Astrocyte (in vitro differentiated cells and primary cell): ENCODE measurements at regions not wholly inside any gene's neighbourhood (a gene's known extent, or its start where the extent isn't known, plus 50 kb on each side); places are given as distances from the start of the nearest gene placed in this dataset.

Experiments
- DNase-seq: peaks from one replicate; pipeline ENCODE4 v3.0.0-alpha.2; 2010; ENCODE audit warnings: low read depth
- FAIRE-seq: peaks from 2 replicates; lab custom pipeline; 2011; peaks lifted over from hg19 to GRCh38; lab: Jason Lieb, UNC
- H2AFZ ChIP-seq: 2 replicates; pipeline ENCODE4 v1.6.0; 2012; ENCODE audit warnings: low read depth, low read length, inconsistent platforms
- H3K27ac ChIP-seq: 2 replicates; pipeline ENCODE4 v1.5.1; 2011; ENCODE audit warnings: low read depth, low read length, inconsistent platforms
- H3K27me3 ChIP-seq: 2 replicates; pipeline ENCODE4 v1.6.0; 2011; ENCODE audit warnings: low read length, inconsistent platforms; ENCODE audit not compliant: insufficient read depth
- H3K36me3 ChIP-seq: 2 replicates; pipeline ENCODE4 v1.5.1; 2011; ENCODE audit warnings: low read length, inconsistent platforms; ENCODE audit not compliant: insufficient read depth
- H3K4me1 ChIP-seq: 2 replicates; pipeline ENCODE4 v1.5.1; 2011; ENCODE audit warnings: low read length, inconsistent platforms; ENCODE audit not compliant: insufficient read depth
- H3K4me2 ChIP-seq: 2 replicates; pipeline ENCODE4 v1.6.0; 2012; ENCODE audit warnings: low read length, inconsistent platforms
- H3K4me3 ChIP-seq: 2 replicates; pipeline ENCODE4 v1.5.1; 2011; ENCODE audit warnings: low read depth, mild to moderate bottlenecking, low read length, inconsistent platforms; ENCODE audit not compliant: insufficient read depth
- H3K79me2 ChIP-seq: 2 replicates; pipeline ENCODE4 v1.6.0; 2012; ENCODE audit warnings: mild to moderate bottlenecking, low read length, inconsistent platforms; ENCODE audit not compliant: insufficient read depth
- H3K9ac ChIP-seq: 2 replicates; pipeline ENCODE4 v1.6.0; 2012; ENCODE audit warnings: mild to moderate bottlenecking, low read length, inconsistent platforms
- H3K9me3 ChIP-seq: 2 replicates; pipeline ENCODE4 v1.5.1; 2012; ENCODE audit warnings: low read depth, mild to moderate bottlenecking, low read length, inconsistent platforms; ENCODE audit not compliant: insufficient read depth
- H4K20me1 ChIP-seq: 2 replicates; pipeline ENCODE4 v1.6.0; 2012; ENCODE audit warnings: low read length, inconsistent platforms; ENCODE audit not compliant: insufficient read depth
- H3K27ac Mint-ChIP-seq: one replicate; pipeline ENCODE4 v1.8.0; 2021; ENCODE audit warnings: mild to moderate bottlenecking, mixed read lengths; ENCODE audit not compliant: unreplicated experiment
- H3K27me3 Mint-ChIP-seq: one replicate; pipeline ENCODE4 v1.8.0; 2021; ENCODE audit warnings: low read depth, mixed read lengths; ENCODE audit not compliant: unreplicated experiment
- H3K36me3 Mint-ChIP-seq: one replicate; pipeline ENCODE4 v1.8.0; 2021; ENCODE audit warnings: low read depth, mixed read lengths; ENCODE audit not compliant: unreplicated experiment
- H3K4me1 Mint-ChIP-seq: one replicate; pipeline ENCODE4 v1.8.0; 2021; ENCODE audit warnings: low read depth, mixed read lengths; ENCODE audit not compliant: unreplicated experiment
- H3K4me3 Mint-ChIP-seq: one replicate; pipeline ENCODE4 v1.8.0; 2021; ENCODE audit warnings: mild to moderate bottlenecking, moderate library complexity, mixed read lengths; ENCODE audit not compliant: unreplicated experiment
- H3K9me3 Mint-ChIP-seq: one replicate; pipeline ENCODE4 v1.8.0; 2021; ENCODE audit warnings: mild to moderate bottlenecking, mixed read lengths; ENCODE audit not compliant: unreplicated experiment
- CTCF ChIP-seq: IDR thresholded peaks from 2 replicates; pipeline ENCODE4 v1.5.1; 2011; ENCODE audit warnings: low read depth, mild to moderate bottlenecking, inconsistent platforms, low read length, moderate library complexity; ENCODE audit not compliant: insufficient read depth
- EZH2 ChIP-seq: IDR thresholded peaks from 2 replicates; pipeline ENCODE4 v1.6.1; 2012; ENCODE audit warnings: mild to moderate bottlenecking, low read length, inconsistent platforms; ENCODE audit not compliant: insufficient read depth

DNA sequence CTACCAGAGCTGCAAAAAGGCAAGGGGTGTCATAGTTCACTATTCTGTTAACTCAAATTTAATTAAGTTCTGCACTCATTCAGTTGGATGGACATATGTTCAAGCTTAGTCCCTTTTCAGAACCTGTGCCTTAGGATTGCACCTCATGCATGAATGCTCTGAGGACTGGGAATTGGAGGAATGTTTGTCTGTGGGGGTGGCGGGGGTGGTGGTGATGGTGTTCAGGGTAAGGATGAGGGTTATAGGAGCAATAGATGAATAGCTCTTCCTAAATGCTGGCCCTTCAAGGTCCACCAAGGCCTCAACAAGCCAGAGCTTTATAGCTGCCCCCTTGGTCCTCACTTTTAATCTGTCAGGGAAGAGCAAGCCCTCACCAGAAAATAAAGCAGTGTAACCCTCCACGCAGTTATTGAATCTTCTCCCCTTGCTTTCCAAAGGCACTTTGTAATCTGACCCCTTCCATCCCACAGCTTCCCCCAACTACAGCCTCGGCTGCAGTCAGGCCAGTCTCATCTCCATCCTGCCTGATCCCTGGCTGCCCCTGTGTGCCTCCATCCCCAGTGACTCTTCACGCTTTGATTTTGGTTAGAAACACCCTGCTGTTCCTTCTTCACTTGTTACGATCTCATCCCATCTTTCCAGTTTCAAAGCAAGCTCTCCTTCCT, 221.6 kb upstream of the LMCD1 start:
- DNase-seq = no peak
- Histone ChIP-seq H3K4me2 (no peak overlapping the region), H3K79me2 (no peaks in the 10 kb centered on the region), H3K27me3 (no peaks in the 10 kb centered on the region), H2AFZ (no peak overlapping the region), H3K9me3 (no peaks in the 10 kb centered on the region), H3K4me1 (no peaks in the 10 kb centered on the region), H3K27ac (no peak overlapping the region), H4K20me1 (no peaks in the 10 kb centered on the region), H3K4me3 (no peak overlapping the region), H3K9ac (no peak overlapping the region), H3K36me3 (no peaks in the 10 kb centered on the region)
- Mint-ChIP-seq H3K27ac (no peak overlapping the region), H3K27me3 (no peaks in the 10 kb centered on the region), H3K4me3 (no peak overlapping the region), H3K9me3 (no peaks in the 10 kb centered on the region), H3K4me1 (peaks cover 11% of the 10 kb centered on the region), H3K36me3 (no peaks in the 10 kb centered on the region)
- TF ChIP-seq EZH2 (no peak), CTCF (no peak)
- FAIRE-seq = no peak

- Histone ChIP-seq H3K9ac (no peak overlapping the region), H3K36me3 (no peaks in the 10 kb centered on the region), H2AFZ (no peak overlapping the region), H3K27ac (no peak overlapping the region), H3K4me1 (no peaks in the 10 kb centered on the region), H3K27me3 (no peaks in the 10 kb centered on the region), H3K9me3 (no peaks in the 10 kb centered on the region), H4K20me1 (no peaks in the 10 kb centered on the region), H3K79me2 (no peaks in the 10 kb centered on the region), H3K4me2 (no peak overlapping the region), H3K4me3 (no peak overlapping the region)
- FAIRE-seq = no peak
- Mint-ChIP-seq H3K9me3 (no peaks in the 10 kb centered on the region), H3K27ac (no peak overlapping the region), H3K27me3 (no peaks in the 10 kb centered on the region), H3K4me1 (peaks cover 11% of the 10 kb centered on the region), H3K4me3 (no peak overlapping the region), H3K36me3 (no peaks in the 10 kb centered on the region)
- TF ChIP-seq CTCF = no peak
- TF ChIP-seq EZH2 = no peak
- DNase-seq = no peak
Measured at GRCh38 chr3:8282541-8283165, 219.0 kb upstream of the LMCD1 start.

DNA sequence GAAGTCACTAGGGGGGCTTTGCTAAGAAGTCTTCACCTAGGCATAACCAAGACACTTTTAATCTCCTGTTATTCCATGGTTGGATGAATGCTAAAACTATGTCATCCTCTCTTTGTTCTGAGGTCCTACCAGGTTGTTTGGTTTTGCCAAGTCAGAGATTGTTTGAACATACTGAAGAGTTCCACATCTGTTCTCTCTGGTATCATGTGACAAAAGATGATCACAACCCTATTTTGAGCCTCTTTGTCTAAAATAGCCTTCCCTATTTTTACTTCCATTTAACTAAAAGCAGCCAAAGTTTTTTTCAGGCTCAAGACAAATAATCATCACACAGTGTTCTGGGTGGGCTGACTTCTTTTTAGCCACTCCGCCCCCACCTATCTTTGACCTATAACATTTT, 218.4 kb upstream of the LMCD1 start:
- Histone ChIP-seq H3K9me3 (no peaks in the 10 kb centered on the region), H4K20me1 (no peaks in the 10 kb centered on the region), H3K27ac (no peak overlapping the region), H3K27me3 (no peaks in the 10 kb centered on the region), H3K4me2 (no peak overlapping the region), H3K36me3 (no peaks in the 10 kb centered on the region), H2AFZ (no peak overlapping the region), H3K4me1 (no peaks in the 10 kb centered on the region), H3K79me2 (no peaks in the 10 kb centered on the region), H3K9ac (no peak overlapping the region), H3K4me3 (no peak overlapping the region)
- TF ChIP-seq EZH2 (no peak), CTCF (no peak)
- Mint-ChIP-seq H3K36me3 (no peaks in the 10 kb centered on the region), H3K4me1 (peaks cover 11% of the 10 kb centered on the region), H3K27me3 (no peaks in the 10 kb centered on the region), H3K27ac (no peak overlapping the region), H3K9me3 (no peaks in the 10 kb centered on the region), H3K4me3 (no peak overlapping the region)
- DNase-seq = no peak
- no peak for FAIRE-seq
